Endothelial cell of umbilical vein (primary cell): ENCODE measurements at regions not wholly inside any gene's neighbourhood (a gene's known extent, or its start where the extent isn't known, plus 50 kb on each side); places are given as distances from the start of the nearest gene placed in this dataset.

Source experiments
- CTCF ChIP-seq, 2 donors: IDR thresholded peaks; 1 replicate in 1 of 2; 2 replicates in 1 of 2; pipeline ENCODE4 v1.5.1; 2011; ENCODE audit warnings: low read length in 2 of 2, mild to moderate bottlenecking in 2 of 2, moderate library complexity in 2 of 2, control low read depth in 1 of 2, inconsistent platforms in 1 of 2, low read depth in 1 of 2; ENCODE audit not compliant: insufficient read depth in 1 of 2; ENCODE audit errors: extremely low read depth in 1 of 2
- EZH2 ChIP-seq: IDR thresholded peaks from 2 replicates; pipeline ENCODE4 v1.6.1; 2012; ENCODE audit warnings: borderline replicate concordance, low read depth, mild to moderate bottlenecking, moderate library complexity, low read length, inconsistent platforms; ENCODE audit not compliant: severe bottlenecking
- FOS ChIP-seq: IDR thresholded peaks from 2 replicates; pipeline ENCODE4 v1.6.1; 2011; ENCODE audit warnings: mild to moderate bottlenecking, low read length, moderate library complexity, borderline replicate concordance; ENCODE audit not compliant: insufficient read depth
- GATA2 ChIP-seq: IDR thresholded peaks from 2 replicates; pipeline ENCODE4 v1.7.0; 2011; ENCODE audit warnings: low read depth, mild to moderate bottlenecking, moderate library complexity, mixed read lengths, low read length; ENCODE audit not compliant: insufficient read length, insufficient read depth
- JUN ChIP-seq: IDR thresholded peaks from 2 replicates; pipeline ENCODE4 v1.6.1; 2011; ENCODE audit warnings: borderline replicate concordance, low read depth; ENCODE audit not compliant: insufficient read length, insufficient read depth
- MAX ChIP-seq: IDR thresholded peaks from 2 replicates; pipeline ENCODE4 v1.6.1; 2011; ENCODE audit not compliant: insufficient read depth, insufficient read length
- MYC ChIP-seq: IDR thresholded peaks from one replicate; pipeline ENCODE4 v1.6.1; 2011; ENCODE audit warnings: mild to moderate bottlenecking, low read depth, low read length
- POLR2A ChIP-seq: IDR thresholded peaks from 2 replicates; pipeline ENCODE4 v1.6.1; 2012; ENCODE audit warnings: low read depth, mild to moderate bottlenecking, control low read depth, low read length
- POLR2AphosphoS5 ChIP-seq: IDR thresholded peaks from 2 replicates; pipeline ENCODE4 v1.6.1; 2012; ENCODE audit warnings: low read depth, mild to moderate bottlenecking, control low read depth, low read length, moderate library complexity; ENCODE audit not compliant: insufficient read depth

- TF ChIP-seq POLR2A = no peak
- TF ChIP-seq POLR2AphosphoS5 = no peak
- TF ChIP-seq CTCF (IDR thresholded peaks at IDR 0.05; ENCODE audit: extremely low read depth in 1 of 2, insufficient read depth in 1 of 2, low read depth in 1 of 2, low read length in 2 of 2) = no peak
- TF ChIP-seq JUN = no peak
- no peak for TF ChIP-seq GATA2
- TF ChIP-seq EZH2 = no peak
- TF ChIP-seq MYC = no peak
- no peak for TF ChIP-seq MAX
- no peak for TF ChIP-seq FOS
These were observed 56.4 kb downstream of the BARX1 start for GRCh38 chr9:93898502-93899426.
